ENCODE measurements at regions not wholly inside any gene's neighbourhood (a gene's known extent, or its start where the extent isn't known, plus 50 kb on each side); places are given as distances from the start of the nearest gene placed in this dataset.

DNA sequence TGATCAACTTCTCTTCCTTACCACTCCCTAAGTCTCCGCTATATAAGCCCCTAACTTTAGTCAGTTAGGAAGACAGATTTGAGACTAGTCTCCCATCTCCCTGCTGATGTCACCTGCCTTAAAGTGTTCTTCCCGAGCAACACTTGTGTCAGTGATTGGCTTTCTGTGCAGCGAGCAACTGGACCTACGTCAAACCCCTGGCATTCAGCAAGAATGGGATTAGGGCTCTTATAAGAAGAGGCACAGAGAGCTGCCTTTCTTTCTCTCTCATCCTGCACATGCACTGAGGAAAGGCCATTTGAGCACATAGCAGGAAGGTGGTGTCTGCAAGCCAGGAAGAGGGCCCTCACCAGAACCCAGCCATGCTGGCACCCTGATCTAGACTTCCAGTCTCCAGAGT, 116.6 kb upstream of the THY1 start:
- H3K27me3 ChIP-seq (replicated peaks) = peaks cover 6% of the 10 kb centered on the region
- H3K36me3 ChIP-seq (replicated peaks) = no peaks in the 10 kb centered on the region
- no peak for DNase-seq
- H3K4me3 ChIP-seq (ENCODE audit: low read depth, low read length) = no peak overlapping the region
- TF ChIP-seq, protein P1, sequence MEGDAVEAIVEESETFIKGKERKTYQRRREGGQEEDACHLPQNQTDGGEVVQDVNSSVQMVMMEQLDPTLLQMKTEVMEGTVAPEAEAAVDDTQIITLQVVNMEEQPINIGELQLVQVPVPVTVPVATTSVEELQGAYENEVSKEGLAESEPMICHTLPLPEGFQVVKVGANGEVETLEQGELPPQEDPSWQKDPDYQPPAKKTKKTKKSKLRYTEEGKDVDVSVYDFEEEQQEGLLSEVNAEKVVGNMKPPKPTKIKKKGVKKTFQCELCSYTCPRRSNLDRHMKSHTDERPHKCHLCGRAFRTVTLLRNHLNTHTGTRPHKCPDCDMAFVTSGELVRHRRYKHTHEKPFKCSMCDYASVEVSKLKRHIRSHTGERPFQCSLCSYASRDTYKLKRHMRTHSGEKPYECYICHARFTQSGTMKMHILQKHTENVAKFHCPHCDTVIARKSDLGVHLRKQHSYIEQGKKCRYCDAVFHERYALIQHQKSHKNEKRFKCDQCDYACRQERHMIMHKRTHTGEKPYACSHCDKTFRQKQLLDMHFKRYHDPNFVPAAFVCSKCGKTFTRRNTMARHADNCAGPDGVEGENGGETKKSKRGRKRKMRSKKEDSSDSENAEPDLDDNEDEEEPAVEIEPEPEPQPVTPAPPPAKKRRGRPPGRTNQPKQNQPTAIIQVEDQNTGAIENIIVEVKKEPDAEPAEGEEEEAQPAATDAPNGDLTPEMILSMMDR (IDR thresholded peaks at IDR 0.05; ENCODE audit: low read depth, low read length, missing control alignments) = no peak
- in situ Hi-C loops (cut with HindIII; ENCODE audit: low pct_ligation_motif_present, low sequenced_read_pairs) = no loop called here
- no peak overlapping the region for H3K27ac ChIP-seq

- Histone ChIP-seq H3K27me3 (replicated peaks) (peaks cover 6% of the 10 kb centered on the region), H3K36me3 (replicated peaks) (no peaks in the 10 kb centered on the region), H3K4me3 (ENCODE audit: low read depth, low read length) (no peak overlapping the region), H3K27ac (no peak overlapping the region)
- no peak for DNase-seq
- TF ChIP-seq, protein P1 (IDR thresholded peaks at IDR 0.05; ENCODE audit: low read depth, low read length, missing control alignments) = no peak
- in situ Hi-C loops (cut with HindIII; ENCODE audit: low pct_ligation_motif_present, low sequenced_read_pairs) = no loop called here
These were observed 115.8 kb upstream of the THY1 start for GRCh38 chr11:119538753-119539152.

- Histone ChIP-seq H3K4me3 (ENCODE audit: low read depth, low read length) (no peak overlapping the region), H3K27me3 (replicated peaks) (peaks cover 9% of the 10 kb centered on the region), H3K27ac (no peak overlapping the region), H3K36me3 (replicated peaks) (no peaks in the 10 kb centered on the region)
- in situ Hi-C loops (cut with HindIII; ENCODE audit: low pct_ligation_motif_present, low sequenced_read_pairs) = no loop called here
- TF ChIP-seq, protein P1 (IDR thresholded peaks at IDR 0.05; ENCODE audit: low read depth, low read length, missing control alignments) = no peak
- no peak for DNase-seq
These were observed 114.6 kb upstream of the THY1 start for GRCh38 chr11:119537306-119538253.

GRCh38 chr11:119536801-119537200, 113.8 kb upstream of the THY1 start:
- TF ChIP-seq, protein P1 (IDR thresholded peaks at IDR 0.05; ENCODE audit: low read depth, low read length, missing control alignments) = peak; percentile 22
- no peak overlapping the region for H3K27ac ChIP-seq
- in situ Hi-C loops (cut with HindIII; ENCODE audit: low pct_ligation_motif_present, low sequenced_read_pairs) = no loop called here
- H3K36me3 ChIP-seq (replicated peaks) = no peaks in the 10 kb centered on the region
- H3K4me3 ChIP-seq (ENCODE audit: low read depth, low read length) = no peak overlapping the region
- DNase-seq = no peak
- H3K27me3 ChIP-seq (replicated peaks) = peaks cover 16% of the 10 kb centered on the region

- no peak overlapping the region for H3K27ac ChIP-seq
These were observed 111.2 kb upstream of the THY1 start for GRCh38 chr11:119533921-119534736.

More at GRCh38 chr11:119533921-119534736, 111.2 kb upstream of the THY1 start:
- peak; percentile 67 for DNase-seq
- no peak overlapping the region for H3K4me3 ChIP-seq (ENCODE audit: low read depth, low read length)
- in situ Hi-C loops (cut with HindIII; ENCODE audit: low pct_ligation_motif_present, low sequenced_read_pairs) = no loop called here
- TF ChIP-seq, protein P1 (IDR thresholded peaks at IDR 0.05; ENCODE audit: low read depth, low read length, missing control alignments) = peak; percentile 95
- no peaks in the 10 kb centered on the region for H3K36me3 ChIP-seq (replicated peaks)
- peaks cover 24% of the 10 kb centered on the region for H3K27me3 ChIP-seq (replicated peaks)

Measured in brain microvascular endothelial cell (primary cell).